ENCODE measurements at regions not wholly inside any gene's neighbourhood (a gene's known extent, or its start where the extent isn't known, plus 50 kb on each side); places are given as distances from the start of the nearest gene placed in this dataset.
"Not testable (repeated sequence)": the region's sequence is repeated elsewhere in the genome, so short reads cannot be mapped to it uniquely, and the experiment has no call there.

DNA sequence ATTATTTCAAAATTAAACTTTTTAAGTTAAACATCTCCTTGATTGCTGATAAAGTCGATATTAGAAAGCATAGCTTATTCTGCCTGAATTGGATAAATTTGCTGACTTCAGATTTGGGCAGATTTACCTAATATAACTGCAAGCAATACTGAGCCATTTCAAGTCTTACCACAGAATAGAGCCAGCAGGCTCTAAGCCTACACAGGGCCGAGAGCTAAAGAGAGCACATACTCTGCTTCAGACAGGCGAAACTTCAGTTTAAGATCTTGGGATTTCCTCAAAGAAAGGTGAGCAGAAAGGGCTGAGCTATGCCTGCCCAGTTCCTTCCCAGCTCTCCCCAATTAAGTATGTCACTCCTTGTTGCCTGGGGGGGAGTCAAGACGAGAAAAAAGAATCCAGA is 240.6 kb upstream of the NOCT start:
- H3K27ac ChIP-seq = no peak overlapping the region
- TF ChIP-seq, protein P1, sequence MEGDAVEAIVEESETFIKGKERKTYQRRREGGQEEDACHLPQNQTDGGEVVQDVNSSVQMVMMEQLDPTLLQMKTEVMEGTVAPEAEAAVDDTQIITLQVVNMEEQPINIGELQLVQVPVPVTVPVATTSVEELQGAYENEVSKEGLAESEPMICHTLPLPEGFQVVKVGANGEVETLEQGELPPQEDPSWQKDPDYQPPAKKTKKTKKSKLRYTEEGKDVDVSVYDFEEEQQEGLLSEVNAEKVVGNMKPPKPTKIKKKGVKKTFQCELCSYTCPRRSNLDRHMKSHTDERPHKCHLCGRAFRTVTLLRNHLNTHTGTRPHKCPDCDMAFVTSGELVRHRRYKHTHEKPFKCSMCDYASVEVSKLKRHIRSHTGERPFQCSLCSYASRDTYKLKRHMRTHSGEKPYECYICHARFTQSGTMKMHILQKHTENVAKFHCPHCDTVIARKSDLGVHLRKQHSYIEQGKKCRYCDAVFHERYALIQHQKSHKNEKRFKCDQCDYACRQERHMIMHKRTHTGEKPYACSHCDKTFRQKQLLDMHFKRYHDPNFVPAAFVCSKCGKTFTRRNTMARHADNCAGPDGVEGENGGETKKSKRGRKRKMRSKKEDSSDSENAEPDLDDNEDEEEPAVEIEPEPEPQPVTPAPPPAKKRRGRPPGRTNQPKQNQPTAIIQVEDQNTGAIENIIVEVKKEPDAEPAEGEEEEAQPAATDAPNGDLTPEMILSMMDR (conservative IDR thresholded peaks at IDR 0.05; ENCODE audit: low read depth) = no peak
- no peak for DNase-seq (ENCODE audit: low spot score)
- ChIA-PET POLR2A (ENCODE audit: low non-redundant PET) (no interaction called here), CTCF (no interaction called here)

DNA sequence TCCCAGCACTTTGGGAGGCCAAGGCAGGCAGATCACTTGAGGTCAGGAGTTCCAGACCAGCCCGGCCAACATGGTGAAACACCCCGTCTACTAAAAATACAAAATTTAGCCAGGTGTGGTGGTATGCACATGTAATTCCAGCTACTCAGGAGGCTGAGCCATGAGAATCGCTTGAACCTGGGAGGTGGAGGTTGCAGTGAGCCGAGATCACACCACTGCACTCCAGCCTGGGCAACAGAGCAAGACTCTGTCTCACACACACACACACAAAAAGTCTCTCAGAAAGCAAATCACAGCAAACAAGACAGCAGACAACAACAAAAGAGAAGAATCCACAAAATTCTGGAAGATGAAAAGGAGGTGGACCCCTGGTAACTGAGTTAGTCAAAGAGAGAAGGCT is 241.5 kb upstream of the NOCT start:
- CTCF ChIA-PET; POLR2A ChIA-PET (ENCODE audit: low non-redundant PET); H3K27ac ChIP-seq; DNase-seq (ENCODE audit: low spot score): not testable (repeated sequence)

DNA sequence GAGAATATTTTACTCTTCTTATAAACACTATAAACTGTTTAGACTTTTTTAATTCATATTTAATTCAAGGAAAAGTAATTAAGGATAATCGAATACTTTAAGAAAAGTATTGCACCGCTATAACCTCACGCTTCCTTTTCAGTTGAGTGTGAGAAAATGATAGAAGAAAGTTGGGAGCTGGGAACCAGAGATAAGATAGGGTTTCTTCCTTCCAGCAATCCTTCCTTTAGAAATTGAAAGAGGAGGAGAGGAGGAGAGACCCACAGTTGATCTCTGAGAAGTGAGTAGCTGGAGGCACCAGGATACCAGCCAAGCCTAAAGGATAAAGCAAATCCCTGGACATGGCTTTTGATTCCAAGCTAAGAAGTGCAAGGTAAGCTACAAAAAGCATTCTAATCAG is 242.3 kb upstream of the NOCT start:
- ChIA-PET CTCF (interaction anchor here (0.6 to 0.7 kb wide), 2 partner anchors 16 to 18 kb away, joined by 3 read pairs; no protein-coding TSS in a partner anchor), POLR2A (ENCODE audit: low non-redundant PET) (no interaction called here)
- TF ChIP-seq, protein P1 (conservative IDR thresholded peaks at IDR 0.05; ENCODE audit: low read depth) = no peak
- H3K27ac ChIP-seq = no peak overlapping the region
- DNase-seq (ENCODE audit: low spot score) = no peak

DNA sequence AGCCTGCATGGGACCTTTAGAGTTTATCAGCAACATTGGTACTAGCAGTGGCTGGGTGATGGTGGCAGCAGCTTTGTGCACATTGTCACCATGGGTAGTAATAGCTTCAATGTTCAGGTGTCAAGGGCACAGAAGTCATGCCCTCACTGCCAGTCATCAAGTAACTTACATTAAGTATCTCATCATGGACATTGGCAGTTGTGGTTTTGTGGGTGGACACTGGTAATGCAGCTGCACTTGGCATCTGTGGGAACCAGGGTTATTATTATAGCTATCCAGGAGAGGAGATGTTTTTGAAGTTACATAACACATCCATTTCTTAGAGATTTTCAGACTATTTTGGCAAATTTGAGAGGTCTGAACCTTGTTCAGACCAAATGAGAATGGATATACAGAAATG is 243.2 kb upstream of the NOCT start:
- ChIA-PET POLR2A (ENCODE audit: low non-redundant PET) (no interaction called here), CTCF (interaction anchor here (0.6 to 0.7 kb wide), 2 partner anchors 66 to 694 kb away, joined by 3 read pairs; no protein-coding TSS in a partner anchor)
- DNase-seq (ENCODE audit: low spot score) = no peak

DNA sequence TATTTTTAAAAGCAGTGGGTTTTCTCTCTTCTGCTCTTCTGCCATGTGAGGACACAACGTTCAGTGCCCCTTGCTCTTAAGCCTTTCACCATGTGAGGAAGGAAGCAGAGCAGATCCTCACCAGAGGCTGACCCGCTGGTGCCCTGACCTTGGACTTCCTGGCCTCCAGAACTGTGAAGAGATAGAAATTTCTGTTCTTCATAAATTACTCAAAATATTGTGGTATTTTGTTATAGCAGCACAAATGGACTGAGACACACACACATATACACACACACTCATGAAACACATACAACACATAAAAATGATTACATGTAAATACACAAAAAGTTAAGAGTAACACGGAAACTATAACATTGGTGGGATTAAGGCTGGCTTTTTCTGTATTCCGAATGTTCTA is 244.8 kb upstream of the NOCT start:
- no peak overlapping the region for H3K27ac ChIP-seq
- ChIA-PET POLR2A (ENCODE audit: low non-redundant PET) (no interaction called here), CTCF (no interaction called here)
- TF ChIP-seq, protein P1 (conservative IDR thresholded peaks at IDR 0.05; ENCODE audit: low read depth) = no peak
- DNase-seq (ENCODE audit: low spot score) = no peak

More for the DNA sequence above, 243.2 kb upstream of the NOCT start:
- no peak overlapping the region for H3K27ac ChIP-seq
- TF ChIP-seq, protein P1 (conservative IDR thresholded peaks at IDR 0.05; ENCODE audit: low read depth) = no peak

DNA sequence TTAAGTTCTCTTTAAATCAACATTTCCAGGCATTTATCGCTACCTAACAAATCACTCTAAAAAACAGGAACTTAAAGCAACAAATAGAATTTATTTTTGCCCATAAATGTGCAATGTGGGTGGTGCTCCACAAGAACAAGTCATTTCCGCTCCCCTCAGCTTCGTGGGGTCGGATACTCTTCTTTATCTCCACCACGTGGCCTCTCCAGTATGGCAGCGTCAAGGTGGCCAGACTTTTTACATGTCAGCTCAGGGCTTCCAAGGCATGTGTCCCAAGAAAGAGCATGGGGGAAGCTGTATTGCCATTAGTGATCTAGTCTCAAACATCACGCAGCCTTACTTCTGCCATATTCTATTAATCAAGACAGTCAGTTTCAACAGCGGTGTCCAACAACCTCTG is 249.2 kb upstream of the NOCT start:
- ChIA-PET CTCF (no interaction called here), POLR2A (ENCODE audit: low non-redundant PET) (no interaction called here)
- DNase-seq (ENCODE audit: low spot score) = no peak
- H3K27ac ChIP-seq = no peak overlapping the region
- TF ChIP-seq, protein P1 (conservative IDR thresholded peaks at IDR 0.05; ENCODE audit: low read depth) = no peak

DNA sequence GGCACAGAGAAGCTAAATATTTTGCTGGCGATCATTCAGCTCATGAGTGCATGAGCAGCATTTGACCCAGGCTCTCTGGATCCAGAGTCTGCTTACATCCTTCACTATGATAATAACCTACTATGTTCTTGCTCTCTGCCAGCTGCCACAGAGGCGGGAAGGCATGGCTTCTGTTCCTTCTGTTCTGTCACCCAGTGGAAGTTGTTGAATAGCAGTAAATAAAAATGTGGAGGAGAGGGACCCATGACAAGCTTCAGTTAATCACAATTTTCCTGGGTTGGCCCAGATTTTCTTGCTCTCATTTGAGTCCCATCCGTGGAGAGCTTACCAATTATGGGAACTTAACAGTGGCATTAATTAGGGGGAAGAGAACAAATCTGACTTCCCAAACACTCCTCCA is 250.1 kb upstream of the NOCT start:
- ChIA-PET POLR2A (ENCODE audit: low non-redundant PET) (no interaction called here), CTCF (interaction anchor here (0.6 to 0.7 kb wide), 2 partner anchors 13 to 106 kb away, joined by 3 to 10 read pairs; no protein-coding TSS in a partner anchor)
- TF ChIP-seq, protein P1 (conservative IDR thresholded peaks at IDR 0.05; ENCODE audit: low read depth) = no peak
- no peak overlapping the region for H3K27ac ChIP-seq
- no peak for DNase-seq (ENCODE audit: low spot score)
